ENCODE measurements at regions not wholly inside any gene's neighbourhood (a gene's known extent, or its start where the extent isn't known, plus 50 kb on each side); places are given as distances from the start of the nearest gene placed in this dataset.
A peak's percentile ranks its signal among the peaks of the same experiment; 100 is the strongest.

DNA sequence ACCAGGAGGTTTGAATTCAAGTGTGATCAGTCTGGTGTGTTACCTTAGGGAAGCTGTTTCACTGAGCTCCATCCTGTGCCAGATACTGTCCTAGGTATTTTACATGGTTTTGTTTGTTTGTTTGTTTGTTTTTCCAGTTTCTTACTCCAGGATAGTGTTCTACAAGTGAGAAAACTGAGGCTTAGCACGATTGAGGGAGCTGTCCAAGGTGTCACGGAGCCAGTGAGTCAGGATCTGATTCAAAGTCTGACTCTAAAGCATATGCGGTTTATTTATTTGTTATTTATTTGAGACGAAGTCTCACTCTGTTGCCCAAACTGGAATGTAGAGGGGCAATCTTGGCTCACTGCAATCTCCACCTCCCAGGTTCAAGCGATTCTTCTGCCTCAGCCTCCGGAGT lies 79.7 kb upstream of the GNG2 start:
- H3K9me3 Mint-ChIP-seq (ENCODE audit: unreplicated experiment): peaks cover under 1% of the 10 kb centered on the region
- intact Hi-C loops (cut with micrococcal nuclease): loop anchor here (1.0 to 10.0 kb wide), 7 partner anchors 128 to 1524 kb away; no protein-coding TSS in a partner anchor
- no peaks in the 10 kb centered on the region for H3K27me3 Mint-ChIP-seq (ENCODE audit: insufficient read depth, unreplicated experiment)
- ChIA-PET POLR2A (interaction anchor here (0.7 to 1.4 kb wide), 2 partner anchors 108 to 476 kb away, joined by 3 to 4 read pairs; no protein-coding TSS in a partner anchor), CTCF (interaction anchor here (0.5 to 8.0 kb wide), 19 partner anchors 11 to 877 kb away, joined by 3 to 283 read pairs (median 4); partner anchors contain the start of gene FRMD6)
- H3K36me3 Mint-ChIP-seq (ENCODE audit: insufficient read depth, unreplicated experiment): peaks cover 7% of the 10 kb centered on the region
- peaks cover 23% of the 10 kb centered on the region for H3K4me1 Mint-ChIP-seq (ENCODE audit: insufficient read depth, unreplicated experiment)
- no peak overlapping the region for H3K4me3 Mint-ChIP-seq (ENCODE audit: unreplicated experiment)
- DNase-seq (ENCODE audit: unreplicated experiment): peak; percentile 36
- H3K27ac Mint-ChIP-seq (ENCODE audit: low read depth, unreplicated experiment): no peak overlapping the region
- BruUV-seq (replicated peaks): no TSS peak
- TF ChIP-seq, protein P1, sequence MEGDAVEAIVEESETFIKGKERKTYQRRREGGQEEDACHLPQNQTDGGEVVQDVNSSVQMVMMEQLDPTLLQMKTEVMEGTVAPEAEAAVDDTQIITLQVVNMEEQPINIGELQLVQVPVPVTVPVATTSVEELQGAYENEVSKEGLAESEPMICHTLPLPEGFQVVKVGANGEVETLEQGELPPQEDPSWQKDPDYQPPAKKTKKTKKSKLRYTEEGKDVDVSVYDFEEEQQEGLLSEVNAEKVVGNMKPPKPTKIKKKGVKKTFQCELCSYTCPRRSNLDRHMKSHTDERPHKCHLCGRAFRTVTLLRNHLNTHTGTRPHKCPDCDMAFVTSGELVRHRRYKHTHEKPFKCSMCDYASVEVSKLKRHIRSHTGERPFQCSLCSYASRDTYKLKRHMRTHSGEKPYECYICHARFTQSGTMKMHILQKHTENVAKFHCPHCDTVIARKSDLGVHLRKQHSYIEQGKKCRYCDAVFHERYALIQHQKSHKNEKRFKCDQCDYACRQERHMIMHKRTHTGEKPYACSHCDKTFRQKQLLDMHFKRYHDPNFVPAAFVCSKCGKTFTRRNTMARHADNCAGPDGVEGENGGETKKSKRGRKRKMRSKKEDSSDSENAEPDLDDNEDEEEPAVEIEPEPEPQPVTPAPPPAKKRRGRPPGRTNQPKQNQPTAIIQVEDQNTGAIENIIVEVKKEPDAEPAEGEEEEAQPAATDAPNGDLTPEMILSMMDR (IDR thresholded peaks at IDR 0.05; ENCODE audit: unreplicated experiment): no peak

DNA sequence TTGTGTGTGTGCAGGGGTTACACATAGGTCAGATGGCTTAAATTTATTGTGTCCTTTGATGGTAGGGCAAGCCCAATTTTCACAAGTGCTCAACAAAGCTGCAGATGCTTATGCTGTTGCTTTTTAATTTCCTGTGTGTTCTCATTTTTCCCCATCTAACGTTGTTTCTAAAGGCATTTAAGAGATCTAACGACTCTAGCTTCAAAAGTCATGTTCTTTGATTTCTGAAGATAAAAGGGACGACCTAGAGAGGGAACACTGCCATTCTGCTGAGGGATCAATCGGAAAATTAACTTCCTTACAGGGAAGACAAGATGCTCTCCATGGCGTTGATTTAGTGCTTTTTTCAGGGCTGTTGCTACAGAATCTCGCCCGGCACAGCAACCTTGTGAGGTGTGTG lies 79.0 kb upstream of the GNG2 start:
- peaks cover 7% of the 10 kb centered on the region for H3K9me3 Mint-ChIP-seq (ENCODE audit: unreplicated experiment)
- BruUV-seq (replicated peaks): no TSS peak
- peaks cover 18% of the 10 kb centered on the region for H3K4me1 Mint-ChIP-seq (ENCODE audit: insufficient read depth, unreplicated experiment)
- H3K27me3 Mint-ChIP-seq (ENCODE audit: insufficient read depth, unreplicated experiment): no peaks in the 10 kb centered on the region
- ChIA-PET POLR2A (interaction anchor here (1.1 kb wide), 1 partner anchor 198 kb away, joined by 3 read pairs; no protein-coding TSS in a partner anchor), CTCF (interaction anchor here (0.6 to 8.0 kb wide), 12 partner anchors 10 to 877 kb away, joined by 3 to 283 read pairs (median 4); partner anchors contain the start of gene FRMD6)
- intact Hi-C loops (cut with micrococcal nuclease): loop anchor here (2.0 to 10.0 kb wide), 3 partner anchors 129 to 1523 kb away; no protein-coding TSS in a partner anchor
- TF ChIP-seq, protein P1 (IDR thresholded peaks at IDR 0.05; ENCODE audit: unreplicated experiment): no peak
- no peak overlapping the region for H3K4me3 Mint-ChIP-seq (ENCODE audit: unreplicated experiment)
- no peak overlapping the region for H3K27ac Mint-ChIP-seq (ENCODE audit: low read depth, unreplicated experiment)
- peaks cover 7% of the 10 kb centered on the region for H3K36me3 Mint-ChIP-seq (ENCODE audit: insufficient read depth, unreplicated experiment)
- DNase-seq (ENCODE audit: unreplicated experiment): no peak

DNA sequence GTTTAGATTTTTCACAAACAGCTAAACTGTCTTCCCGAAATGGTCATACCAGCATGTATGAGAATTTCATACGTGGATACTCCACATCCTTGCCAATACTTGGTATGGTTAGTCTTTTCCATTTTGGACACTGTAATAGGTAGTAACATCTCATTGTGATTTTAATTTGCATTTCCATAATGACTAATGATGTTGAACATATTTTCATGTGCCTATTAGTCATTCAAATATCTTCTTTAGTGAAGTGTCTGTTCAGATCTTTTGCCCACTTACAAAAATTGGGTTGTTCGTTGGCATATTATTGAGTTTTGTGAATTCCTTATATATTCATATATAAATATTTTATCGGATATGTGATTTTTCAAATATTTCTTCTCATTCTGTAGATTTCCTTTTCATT lies 78.0 kb upstream of the GNG2 start:
- ChIA-PET POLR2A (interaction anchor here (0.5 to 1.1 kb wide), 3 partner anchors 197 to 504 kb away, joined by 3 to 4 read pairs (median 3); no protein-coding TSS in a partner anchor), CTCF (interaction anchor here (0.6 to 8.0 kb wide), 6 partner anchors 36 to 1006 kb away, joined by 3 to 283 read pairs (median 5); partner anchors contain the start of gene FRMD6)
- H3K36me3 Mint-ChIP-seq (ENCODE audit: insufficient read depth, unreplicated experiment): peaks cover 7% of the 10 kb centered on the region
- no peaks in the 10 kb centered on the region for H3K27me3 Mint-ChIP-seq (ENCODE audit: insufficient read depth, unreplicated experiment)
- peaks cover 18% of the 10 kb centered on the region for H3K4me1 Mint-ChIP-seq (ENCODE audit: insufficient read depth, unreplicated experiment)
- H3K9me3 Mint-ChIP-seq (ENCODE audit: unreplicated experiment): peaks cover 16% of the 10 kb centered on the region
- no peak for DNase-seq (ENCODE audit: unreplicated experiment)
- BruUV-seq (replicated peaks): no TSS peak
- no peak overlapping the region for H3K27ac Mint-ChIP-seq (ENCODE audit: low read depth, unreplicated experiment)
- no peak overlapping the region for H3K4me3 Mint-ChIP-seq (ENCODE audit: unreplicated experiment)
- intact Hi-C loops (cut with micrococcal nuclease): loop anchor here (5.0 to 10.0 kb wide), 2 partner anchors 625 to 1522 kb away; no protein-coding TSS in a partner anchor
- TF ChIP-seq, protein P1 (IDR thresholded peaks at IDR 0.05; ENCODE audit: unreplicated experiment): no peak

DNA sequence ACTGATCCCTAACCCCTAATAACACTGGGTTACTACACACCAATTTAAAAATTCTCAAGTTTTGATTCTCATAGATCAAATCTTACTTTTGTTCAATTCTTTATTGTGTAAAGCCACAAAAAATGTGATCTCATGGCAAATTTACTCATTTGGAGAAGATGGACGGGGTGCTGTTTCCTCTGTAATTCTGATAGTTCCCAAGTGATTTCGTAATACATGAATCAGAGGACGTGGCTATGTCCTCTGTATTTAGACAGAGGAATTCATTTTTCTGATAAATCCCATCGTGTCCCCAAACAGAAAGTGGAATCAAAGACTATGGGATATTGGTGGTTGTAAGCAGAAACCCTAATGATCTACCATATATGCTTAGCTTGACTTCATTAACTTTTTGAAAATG lies 76.6 kb upstream of the GNG2 start:
- no TSS peak for BruUV-seq (replicated peaks)
- no peak overlapping the region for H3K27ac Mint-ChIP-seq (ENCODE audit: low read depth, unreplicated experiment)
- H3K36me3 Mint-ChIP-seq (ENCODE audit: insufficient read depth, unreplicated experiment): peaks cover 7% of the 10 kb centered on the region
- POLR2A ChIA-PET: no interaction called here
- peaks cover 16% of the 10 kb centered on the region for H3K9me3 Mint-ChIP-seq (ENCODE audit: unreplicated experiment)
- TF ChIP-seq, protein P1 (IDR thresholded peaks at IDR 0.05; ENCODE audit: unreplicated experiment): no peak
- CTCF ChIA-PET: interaction anchor here (1.4 to 2.0 kb wide), 2 partner anchors 131 to 195 kb away, joined by 4 to 7 read pairs; no protein-coding TSS in a partner anchor
- H3K27me3 Mint-ChIP-seq (ENCODE audit: insufficient read depth, unreplicated experiment): no peaks in the 10 kb centered on the region
- intact Hi-C loops (cut with micrococcal nuclease): loop anchor here (5.0 to 10.0 kb wide), 2 partner anchors 626 to 1521 kb away; no protein-coding TSS in a partner anchor
- H3K4me3 Mint-ChIP-seq (ENCODE audit: unreplicated experiment): no peak overlapping the region
- peak; percentile 54 for DNase-seq (ENCODE audit: unreplicated experiment)
- H3K4me1 Mint-ChIP-seq (ENCODE audit: insufficient read depth, unreplicated experiment): peaks cover 18% of the 10 kb centered on the region
